ENCODE measurements at regions not wholly inside any gene's neighbourhood (a gene's known extent, or its start where the extent isn't known, plus 50 kb on each side); places are given as distances from the start of the nearest gene placed in this dataset.

DNA sequence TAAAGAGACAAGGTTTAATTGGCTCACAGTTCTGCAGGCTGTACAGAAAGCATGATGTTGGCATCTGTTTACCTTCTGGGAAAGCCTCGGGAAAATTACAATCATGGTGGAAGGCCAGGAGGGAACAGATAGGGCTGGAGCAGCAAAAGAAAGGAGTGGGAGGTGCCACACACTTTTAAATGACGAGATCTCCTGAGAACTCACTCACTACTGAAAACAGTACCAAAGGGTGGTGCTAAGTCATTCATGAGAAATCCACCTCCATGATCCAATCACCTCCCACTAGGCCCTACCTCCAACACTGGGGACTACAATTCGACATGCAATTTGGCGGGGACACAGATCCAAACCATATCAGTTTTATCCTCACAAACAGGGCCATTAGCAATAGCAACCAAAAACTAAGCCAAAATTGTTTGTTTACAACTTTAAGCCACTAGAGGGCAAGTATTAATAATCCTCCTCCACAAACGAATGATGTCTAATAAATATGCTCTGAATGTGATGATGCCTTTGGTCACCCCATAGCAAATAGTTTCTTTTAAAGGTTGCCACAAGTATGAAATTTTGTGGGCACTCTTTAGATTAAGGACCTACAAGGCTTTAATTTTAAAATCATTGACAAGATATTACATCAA, 129.2 kb upstream of the NRBF2 start:
- no peak for TF ChIP-seq SIN3A (IDR thresholded peaks at IDR 0.05; ENCODE audit: borderline replicate concordance, insufficient read depth, low read length)
- no peak for TF ChIP-seq POLR2AphosphoS5 (IDR thresholded peaks at IDR 0.05; ENCODE audit: low read depth, low read length)
- TF ChIP-seq, protein P1, sequence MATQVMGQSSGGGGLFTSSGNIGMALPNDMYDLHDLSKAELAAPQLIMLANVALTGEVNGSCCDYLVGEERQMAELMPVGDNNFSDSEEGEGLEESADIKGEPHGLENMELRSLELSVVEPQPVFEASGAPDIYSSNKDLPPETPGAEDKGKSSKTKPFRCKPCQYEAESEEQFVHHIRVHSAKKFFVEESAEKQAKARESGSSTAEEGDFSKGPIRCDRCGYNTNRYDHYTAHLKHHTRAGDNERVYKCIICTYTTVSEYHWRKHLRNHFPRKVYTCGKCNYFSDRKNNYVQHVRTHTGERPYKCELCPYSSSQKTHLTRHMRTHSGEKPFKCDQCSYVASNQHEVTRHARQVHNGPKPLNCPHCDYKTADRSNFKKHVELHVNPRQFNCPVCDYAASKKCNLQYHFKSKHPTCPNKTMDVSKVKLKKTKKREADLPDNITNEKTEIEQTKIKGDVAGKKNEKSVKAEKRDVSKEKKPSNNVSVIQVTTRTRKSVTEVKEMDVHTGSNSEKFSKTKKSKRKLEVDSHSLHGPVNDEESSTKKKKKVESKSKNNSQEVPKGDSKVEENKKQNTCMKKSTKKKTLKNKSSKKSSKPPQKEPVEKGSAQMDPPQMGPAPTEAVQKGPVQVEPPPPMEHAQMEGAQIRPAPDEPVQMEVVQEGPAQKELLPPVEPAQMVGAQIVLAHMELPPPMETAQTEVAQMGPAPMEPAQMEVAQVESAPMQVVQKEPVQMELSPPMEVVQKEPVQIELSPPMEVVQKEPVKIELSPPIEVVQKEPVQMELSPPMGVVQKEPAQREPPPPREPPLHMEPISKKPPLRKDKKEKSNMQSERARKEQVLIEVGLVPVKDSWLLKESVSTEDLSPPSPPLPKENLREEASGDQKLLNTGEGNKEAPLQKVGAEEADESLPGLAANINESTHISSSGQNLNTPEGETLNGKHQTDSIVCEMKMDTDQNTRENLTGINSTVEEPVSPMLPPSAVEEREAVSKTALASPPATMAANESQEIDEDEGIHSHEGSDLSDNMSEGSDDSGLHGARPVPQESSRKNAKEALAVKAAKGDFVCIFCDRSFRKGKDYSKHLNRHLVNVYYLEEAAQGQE (IDR thresholded peaks at IDR 0.05; ENCODE audit: insufficient read depth in 1 of 2, low read depth in 2 of 2, low read length in 2 of 2) = no peak
- no peak for TF ChIP-seq TAF1 (IDR thresholded peaks at IDR 0.05; ENCODE audit: borderline replicate concordance, insufficient read depth, low read length)
- TF ChIP-seq FOXP2 (optimal IDR thresholded peaks at IDR 0.05; ENCODE audit: borderline replicate concordance, extremely low read depth, extremely low read length, insufficient read depth) = no peak

DNA sequence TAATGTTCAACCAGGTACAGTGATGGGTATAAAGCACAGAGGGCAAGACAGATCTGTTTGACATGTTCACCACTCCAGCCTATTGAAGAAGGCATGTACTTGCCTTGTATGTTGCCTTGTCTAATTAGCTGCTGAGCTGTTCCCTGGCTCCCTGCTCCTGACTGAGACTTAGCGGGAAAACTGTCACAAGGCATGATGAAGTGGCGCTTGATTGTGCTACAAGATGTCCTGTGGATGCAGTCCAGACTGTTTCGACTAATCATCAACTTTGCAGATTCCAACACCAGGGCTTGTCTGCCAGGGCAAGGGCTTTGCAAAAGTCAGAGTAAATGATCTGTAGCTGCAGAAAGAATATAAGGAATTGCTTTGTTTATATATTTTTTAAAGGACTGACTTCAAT, 136.2 kb upstream of the NRBF2 start:
- no peak for TF ChIP-seq FOXP2 (optimal IDR thresholded peaks at IDR 0.05; ENCODE audit: borderline replicate concordance, extremely low read depth, extremely low read length, insufficient read depth)
- no peak for TF ChIP-seq SIN3A (IDR thresholded peaks at IDR 0.05; ENCODE audit: borderline replicate concordance, insufficient read depth, low read length)

DNA sequence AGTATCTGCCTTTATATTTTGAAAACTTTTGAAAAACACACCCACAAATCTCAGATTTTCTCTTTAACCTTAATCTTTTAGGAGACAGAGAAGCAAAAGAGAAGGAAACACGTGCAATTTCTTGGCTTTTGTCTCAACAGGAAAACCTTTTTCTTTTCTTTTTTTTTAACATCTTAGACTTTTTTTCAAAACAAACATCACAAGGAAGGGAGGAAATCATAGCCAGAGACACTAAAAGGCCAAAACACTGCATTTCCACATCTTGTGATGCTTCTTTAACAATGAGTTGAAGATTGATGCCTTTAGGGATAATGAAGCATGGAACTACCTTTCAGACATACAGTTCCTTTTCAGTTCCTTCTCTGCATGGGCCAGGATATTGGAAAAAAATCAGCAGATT, 136.6 kb upstream of the NRBF2 start:
- TF ChIP-seq SIN3A (IDR thresholded peaks at IDR 0.05; ENCODE audit: borderline replicate concordance, insufficient read depth, low read length) = no peak
- TF ChIP-seq, protein P1 (IDR thresholded peaks at IDR 0.05; ENCODE audit: insufficient read depth in 1 of 2, low read depth in 2 of 2, low read length in 2 of 2) = no peak
- TF ChIP-seq TAF1 (IDR thresholded peaks at IDR 0.05; ENCODE audit: borderline replicate concordance, insufficient read depth, low read length) = no peak
- TF ChIP-seq FOXP2 (optimal IDR thresholded peaks at IDR 0.05; ENCODE audit: borderline replicate concordance, extremely low read depth, extremely low read length, insufficient read depth) = no peak
- TF ChIP-seq POLR2AphosphoS5 (IDR thresholded peaks at IDR 0.05; ENCODE audit: low read depth, low read length) = no peak

DNA sequence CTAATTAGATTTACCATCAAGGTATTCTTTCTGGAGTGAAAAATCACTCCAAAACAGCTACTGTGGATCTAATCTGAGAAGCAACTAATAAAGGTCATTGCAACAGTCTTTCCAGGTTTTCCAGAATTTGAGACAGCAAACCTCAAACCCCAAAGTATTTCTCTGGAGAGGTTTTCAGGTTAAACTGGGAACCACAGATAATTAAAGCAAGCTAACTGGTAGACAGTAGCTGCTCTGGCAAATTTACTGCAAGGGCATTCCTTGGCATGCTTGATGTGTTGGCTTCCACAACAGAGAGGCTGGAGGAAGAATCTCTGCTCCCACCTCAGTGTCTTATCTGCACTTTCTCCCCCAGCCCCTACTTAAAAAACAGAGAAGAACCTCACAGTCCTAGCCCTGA, 140.0 kb upstream of the NRBF2 start:
- TF ChIP-seq, protein P1 (IDR thresholded peaks at IDR 0.05; ENCODE audit: insufficient read depth in 1 of 2, low read depth in 2 of 2, low read length in 2 of 2) = no peak
- no peak for TF ChIP-seq TAF1 (IDR thresholded peaks at IDR 0.05; ENCODE audit: borderline replicate concordance, insufficient read depth, low read length)
- no peak for TF ChIP-seq FOXP2 (optimal IDR thresholded peaks at IDR 0.05; ENCODE audit: borderline replicate concordance, extremely low read depth, extremely low read length, insufficient read depth)
- TF ChIP-seq SIN3A (IDR thresholded peaks at IDR 0.05; ENCODE audit: borderline replicate concordance, insufficient read depth, low read length) = no peak
- no peak for TF ChIP-seq POLR2AphosphoS5 (IDR thresholded peaks at IDR 0.05; ENCODE audit: low read depth, low read length)

DNA sequence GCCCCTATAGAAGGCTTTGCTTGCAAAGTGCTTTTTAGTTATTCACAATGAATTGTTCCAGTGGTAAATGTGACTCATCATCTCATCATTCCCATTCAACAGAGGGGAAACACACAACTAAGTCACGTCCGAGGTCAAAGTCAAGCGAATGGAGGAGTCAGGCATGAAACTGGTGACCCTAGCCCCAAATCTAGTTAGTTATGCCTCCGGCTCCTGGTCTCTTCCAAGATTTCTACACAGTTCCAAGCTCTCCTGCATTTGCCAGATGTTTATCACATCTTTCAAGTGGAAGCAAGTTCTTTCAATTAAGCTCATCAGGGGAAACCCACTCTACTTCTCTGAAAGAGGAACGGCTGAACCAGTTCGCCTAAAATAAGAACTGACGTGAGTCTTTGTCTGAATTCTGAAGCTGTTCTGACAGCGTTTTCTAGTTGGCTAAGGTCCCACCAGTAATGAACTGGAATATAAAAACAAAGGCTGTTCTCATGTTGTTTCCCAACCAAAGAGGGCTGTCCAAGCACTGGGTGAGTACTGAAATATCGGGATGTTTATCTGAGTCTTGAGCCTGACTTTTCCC, 140.9 kb upstream of the NRBF2 start:
- TF ChIP-seq SIN3A (IDR thresholded peaks at IDR 0.05; ENCODE audit: borderline replicate concordance, insufficient read depth, low read length) (0 out of 2 replicates have a peak, but pooled peaks have one; percentile 45), POLR2AphosphoS5 (IDR thresholded peaks at IDR 0.05; ENCODE audit: low read depth, low read length) (peak; percentile 60; the same call in 1 of the 2 replicates), TAF1 (IDR thresholded peaks at IDR 0.05; ENCODE audit: borderline replicate concordance, insufficient read depth, low read length) (peak; percentile 33; the same call in 1 of the 2 replicates), FOXP2 (optimal IDR thresholded peaks at IDR 0.05; ENCODE audit: borderline replicate concordance, extremely low read depth, extremely low read length, insufficient read depth) (peak; percentile 42)
- TF ChIP-seq, protein P1 (IDR thresholded peaks at IDR 0.05; ENCODE audit: insufficient read depth in 1 of 2, low read depth in 2 of 2, low read length in 2 of 2) = no peak

Data from PFSK-1 (cell line).